GM21515 (cell line): ENCODE measurements at regions not wholly inside any gene's neighbourhood (a gene's known extent, or its start where the extent isn't known, plus 50 kb on each side); places are given as distances from the start of the nearest gene placed in this dataset.
"Not testable (repeated sequence)": the region's sequence is repeated elsewhere in the genome, so short reads cannot be mapped to it uniquely, and the experiment has no call there.

Source experiments
- ATAC-seq: cut with Tn5 transposase; IDR thresholded peaks from one replicate; pipeline ENCODE4 v1.9.1; 2021; ENCODE audit not compliant: unreplicated experiment

- not testable (repeated sequence) for ATAC-seq
Measured at GRCh38 chr20:26373066-26373465, 676.4 kb upstream of the ZNF337 start.

GRCh38 chr20:26354511-26354910 is 657.9 kb upstream of the ZNF337 start:
- ATAC-seq: no peak

GRCh38 chr20:26347396-26347795 is 650.7 kb upstream of the ZNF337 start:
- no peak for ATAC-seq

- ATAC-seq: not testable (repeated sequence)
Measured at GRCh38 chr20:26340460-26341065, 643.9 kb upstream of the ZNF337 start.

- no peak for ATAC-seq
Measured at GRCh38 chr20:26324177-26324576, 627.5 kb upstream of the ZNF337 start.

- no peak for ATAC-seq
Measured at GRCh38 chr20:26315054-26315453, 618.4 kb upstream of the ZNF337 start.

- not testable (repeated sequence) for ATAC-seq
Measured at GRCh38 chr20:26309720-26310119, 613.1 kb upstream of the ZNF337 start.

GRCh38 chr20:26308961-26309360 is 612.3 kb upstream of the ZNF337 start:
- no peak for ATAC-seq

GRCh38 chr20:26295006-26295405 is 598.4 kb upstream of the ZNF337 start:
- no peak for ATAC-seq

GRCh38 chr20:26288379-26289061 is 591.9 kb upstream of the ZNF337 start:
- ATAC-seq: not testable (repeated sequence)

GRCh38 chr20:26279238-26279637 is 582.6 kb upstream of the ZNF337 start:
- ATAC-seq: no peak

GRCh38 chr20:26277339-26277738 is 580.7 kb upstream of the ZNF337 start:
- no peak for ATAC-seq

- no peak for ATAC-seq
Measured at GRCh38 chr20:26276554-26277210, 580.0 kb upstream of the ZNF337 start.

GRCh38 chr20:26268762-26269161 is 572.1 kb upstream of the ZNF337 start:
- not testable (repeated sequence) for ATAC-seq

GRCh38 chr20:26260925-26261324 is 564.3 kb upstream of the ZNF337 start:
- ATAC-seq: not testable (repeated sequence)

GRCh38 chr20:26252311-26252975 is 555.8 kb upstream of the ZNF337 start:
- ATAC-seq: not testable (repeated sequence)

- ATAC-seq: not testable (repeated sequence)
Measured at GRCh38 chr20:26251376-26251775, 554.7 kb upstream of the ZNF337 start.

GRCh38 chr20:26250249-26251114 is 553.8 kb upstream of the ZNF337 start:
- ATAC-seq: not testable (repeated sequence)

- ATAC-seq: no peak
Measured at GRCh38 chr20:26243731-26244130, 547.1 kb upstream of the ZNF337 start.

- not testable (repeated sequence) for ATAC-seq
Measured at GRCh38 chr20:26220609-26221008, 524.0 kb upstream of the ZNF337 start.

GRCh38 chr20:26219546-26219945 is 522.9 kb upstream of the ZNF337 start:
- not testable (repeated sequence) for ATAC-seq
